Hepatocyte (in vitro differentiated cells): ENCODE measurements at regions not wholly inside any gene's neighbourhood (a gene's known extent, or its start where the extent isn't known, plus 50 kb on each side); places are given as distances from the start of the nearest gene placed in this dataset.

Experiments used
- DNase-seq: peaks from one replicate; pipeline ENCODE4 v3.0.0-alpha.2; 2016; ENCODE audit warnings: low spot score
- H2AFZ ChIP-seq: fragments of 200-600 bp; sonication (generic); 2 replicates; pipeline ENCODE4 v1.6.0; 2016; ENCODE audit warnings: antibody characterized with exemption, mild to moderate bottlenecking
- H3K27ac ChIP-seq: fragments of 200-600 bp; sonication (generic); 2 replicates; pipeline ENCODE4 v1.5.1; 2016; ENCODE audit warnings: mild to moderate bottlenecking
- H3K27me3 ChIP-seq: fragments of 200-600 bp; sonication (generic); 2 replicates; pipeline ENCODE4 v1.6.1; 2016
- H3K36me3 ChIP-seq: fragments of 200-600 bp; sonication (generic); replicated peaks from 2 replicates; pipeline ENCODE4 v1.5.1; 2016; ENCODE audit warnings: low read depth; ENCODE audit not compliant: insufficient read depth
- H3K4me1 ChIP-seq: fragments of 200-600 bp; sonication (generic); 2 replicates; pipeline ENCODE4 v1.5.1; 2016; ENCODE audit warnings: mild to moderate bottlenecking, moderate library complexity; ENCODE audit not compliant: insufficient read depth
- H3K4me2 ChIP-seq: fragments of 200-600 bp; sonication (generic); 2 replicates; pipeline ENCODE4 v1.6.0; 2016
- H3K4me3 ChIP-seq: fragments of 200-600 bp; sonication (generic); 2 replicates; pipeline ENCODE4 v1.5.1; 2016; ENCODE audit warnings: mild to moderate bottlenecking
- H3K79me2 ChIP-seq: fragments of 200-600 bp; sonication (generic); 2 replicates; pipeline ENCODE4 v1.6.0; 2017; ENCODE audit warnings: mild to moderate bottlenecking
- H3K9me2 ChIP-seq: fragments of 200-600 bp; sonication (generic); replicated peaks from 2 replicates; pipeline ENCODE4 v1.6.0; 2017; ENCODE audit warnings: mild to moderate bottlenecking; ENCODE audit not compliant: insufficient read depth
- H3K9me3 ChIP-seq: fragments of 200-600 bp; sonication (generic); 2 replicates; pipeline ENCODE4 v1.5.1; 2016; ENCODE audit warnings: low read depth, mild to moderate bottlenecking
- H4K20me1 ChIP-seq: fragments of 200-600 bp; sonication (generic); 2 replicates; pipeline ENCODE4 v1.6.0; 2016; ENCODE audit warnings: mild to moderate bottlenecking; ENCODE audit not compliant: insufficient read depth, poor library complexity, severe bottlenecking
- EZH2 ChIP-seq: fragments of 200-600 bp; sonication (generic); IDR thresholded peaks from 2 replicates; pipeline ENCODE4 v1.6.1; 2016; ENCODE audit warnings: antibody characterized with exemption, mild to moderate bottlenecking, borderline replicate concordance
- EZH2phosphoT487 ChIP-seq: fragments of 200-600 bp; sonication (generic); IDR thresholded peaks from one replicate; pipeline ENCODE4 v1.6.1; 2018; ENCODE audit warnings: antibody characterized with exemption, mild to moderate bottlenecking, low read depth, moderate library complexity; ENCODE audit not compliant: unreplicated experiment, severe bottlenecking
- WGBS: methylation state at CpG from one replicate; pipeline ENCODE4 v1.1.6; 2016; ENCODE audit warnings: low lambda C conversion rate; ENCODE audit errors: missing lambda C conversion rate; 5-methylcytosine and 5-hydroxymethylcytosine counted together
- TF ChIP-seq, protein P1 (sequence below): fragments of 200-600 bp; sonication (generic); IDR thresholded peaks from 2 replicates; pipeline ENCODE4 v1.5.1; 2016; ENCODE audit warnings: antibody characterized with exemption, mild to moderate bottlenecking; ENCODE audit not compliant: poor library complexity

DNA sequence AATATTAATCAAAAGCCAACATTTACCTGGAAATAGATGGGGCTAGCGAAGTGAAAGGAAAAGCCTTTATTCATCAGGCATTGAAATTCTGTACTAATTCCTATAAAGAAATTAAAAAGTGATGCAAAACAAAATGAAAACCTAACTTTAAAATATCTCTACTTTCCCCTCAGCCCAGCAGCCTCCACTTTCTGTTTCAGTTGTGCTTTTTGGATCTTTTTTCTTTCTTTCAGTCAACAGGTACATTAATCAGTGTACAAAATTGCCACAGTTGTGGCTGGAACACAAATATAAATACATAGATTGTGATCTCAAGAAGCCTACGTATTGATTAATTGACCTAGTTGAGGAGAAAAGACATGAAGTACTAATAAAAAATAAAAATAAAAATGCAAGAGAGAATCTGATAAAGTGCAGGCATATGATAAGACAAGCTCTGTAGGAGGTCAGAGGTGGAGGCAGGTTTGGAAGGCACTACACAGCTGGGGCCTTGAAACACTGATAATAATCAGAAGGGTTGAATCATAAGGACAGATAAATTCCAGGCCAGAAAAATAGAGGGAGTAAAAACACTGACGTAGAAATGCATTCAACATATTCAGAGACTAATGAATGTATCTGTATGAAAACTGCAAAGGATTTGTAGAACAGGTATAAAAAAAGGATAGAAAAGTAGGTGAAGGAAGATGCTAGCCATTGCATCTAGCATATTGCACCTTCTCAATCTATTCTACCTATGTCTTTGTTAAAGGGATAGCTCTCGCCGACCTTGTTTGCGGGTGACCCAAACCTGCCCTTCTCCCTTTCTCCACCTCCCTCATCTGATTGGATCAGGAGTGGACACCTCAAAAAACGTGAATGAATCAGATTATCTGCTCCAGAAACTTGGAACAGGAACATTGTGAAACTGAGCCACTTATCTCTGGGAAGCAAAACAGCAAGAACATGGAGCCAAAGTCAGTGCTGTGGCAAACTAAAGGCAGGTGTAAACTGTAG, 607.8 kb upstream of the ADGRL2 start:
- Histone ChIP-seq H3K4me1 (no peaks in the 10 kb centered on the region), H3K9me2 (no peaks in the 10 kb centered on the region), H4K20me1 (no peaks in the 10 kb centered on the region), H3K27me3 (no peaks in the 10 kb centered on the region), H3K36me3 (no peaks in the 10 kb centered on the region), H3K4me3 (no peak overlapping the region), H3K27ac (no peak overlapping the region), H2AFZ (no peak overlapping the region), H3K4me2 (no peak overlapping the region), H3K79me2 (no peaks in the 10 kb centered on the region), H3K9me3 (no peaks in the 10 kb centered on the region)
- 86% methylated on average over 7 of the region's 7 CpGs for WGBS
- TF ChIP-seq, protein P1, sequence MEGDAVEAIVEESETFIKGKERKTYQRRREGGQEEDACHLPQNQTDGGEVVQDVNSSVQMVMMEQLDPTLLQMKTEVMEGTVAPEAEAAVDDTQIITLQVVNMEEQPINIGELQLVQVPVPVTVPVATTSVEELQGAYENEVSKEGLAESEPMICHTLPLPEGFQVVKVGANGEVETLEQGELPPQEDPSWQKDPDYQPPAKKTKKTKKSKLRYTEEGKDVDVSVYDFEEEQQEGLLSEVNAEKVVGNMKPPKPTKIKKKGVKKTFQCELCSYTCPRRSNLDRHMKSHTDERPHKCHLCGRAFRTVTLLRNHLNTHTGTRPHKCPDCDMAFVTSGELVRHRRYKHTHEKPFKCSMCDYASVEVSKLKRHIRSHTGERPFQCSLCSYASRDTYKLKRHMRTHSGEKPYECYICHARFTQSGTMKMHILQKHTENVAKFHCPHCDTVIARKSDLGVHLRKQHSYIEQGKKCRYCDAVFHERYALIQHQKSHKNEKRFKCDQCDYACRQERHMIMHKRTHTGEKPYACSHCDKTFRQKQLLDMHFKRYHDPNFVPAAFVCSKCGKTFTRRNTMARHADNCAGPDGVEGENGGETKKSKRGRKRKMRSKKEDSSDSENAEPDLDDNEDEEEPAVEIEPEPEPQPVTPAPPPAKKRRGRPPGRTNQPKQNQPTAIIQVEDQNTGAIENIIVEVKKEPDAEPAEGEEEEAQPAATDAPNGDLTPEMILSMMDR: no peak
- TF ChIP-seq EZH2: no peak
- TF ChIP-seq EZH2phosphoT487: no peak
- DNase-seq: no peak

DNA sequence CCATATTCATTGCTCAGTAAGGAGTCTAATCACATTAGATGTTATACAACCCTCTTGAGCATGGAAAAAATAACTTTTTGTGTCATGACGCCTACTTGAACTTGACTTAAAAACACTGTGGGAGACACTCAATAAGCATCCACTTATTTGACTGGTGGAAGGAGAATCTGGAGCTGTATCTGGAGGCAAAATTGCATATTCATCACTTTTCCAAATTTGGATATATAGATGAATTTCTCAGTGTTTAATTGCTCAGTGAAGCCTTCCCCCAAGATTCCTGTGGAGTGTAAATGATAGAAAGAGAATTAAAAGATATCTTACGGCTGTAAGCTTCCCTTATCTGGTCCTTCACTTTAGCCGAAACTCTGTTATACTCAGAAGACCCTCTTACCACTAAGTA, 610.7 kb upstream of the ADGRL2 start:
- WGBS: 93% methylated on average over 3 of the region's 3 CpGs
- H3K4me3 ChIP-seq: no peak overlapping the region
- H3K9me3 ChIP-seq: no peaks in the 10 kb centered on the region
- H2AFZ ChIP-seq: no peak overlapping the region
- TF ChIP-seq EZH2: no peak
- no peaks in the 10 kb centered on the region for H4K20me1 ChIP-seq
- no peak for DNase-seq
- H3K27ac ChIP-seq: no peak overlapping the region
- no peaks in the 10 kb centered on the region for H3K79me2 ChIP-seq
- H3K27me3 ChIP-seq: no peaks in the 10 kb centered on the region
- no peaks in the 10 kb centered on the region for H3K9me2 ChIP-seq
- no peak overlapping the region for H3K4me2 ChIP-seq
- H3K4me1 ChIP-seq: no peaks in the 10 kb centered on the region
- H3K36me3 ChIP-seq: no peaks in the 10 kb centered on the region

DNA sequence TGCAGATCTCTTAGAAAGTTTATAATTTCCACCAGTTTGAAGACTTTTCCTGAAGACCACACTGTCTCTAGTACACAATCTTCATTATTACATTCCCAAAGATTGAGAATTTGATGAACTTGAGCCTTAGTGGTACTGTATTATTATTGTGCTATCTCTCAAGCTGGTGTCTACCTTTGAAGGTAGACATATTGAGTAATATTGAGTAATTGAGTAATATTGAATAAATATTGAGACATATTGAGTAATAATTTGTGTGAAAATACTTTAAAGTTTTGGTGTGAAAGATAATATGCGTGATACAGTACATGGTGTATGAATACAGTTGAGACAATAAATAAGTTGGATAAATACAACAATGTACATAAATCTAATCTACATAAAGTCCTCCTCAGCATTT, 613.1 kb upstream of the ADGRL2 start:
- no peak overlapping the region for H2AFZ ChIP-seq
- H3K4me2 ChIP-seq: no peak overlapping the region
- no peak overlapping the region for H3K27ac ChIP-seq
- no peaks in the 10 kb centered on the region for H3K79me2 ChIP-seq
- H3K27me3 ChIP-seq: no peaks in the 10 kb centered on the region
- TF ChIP-seq EZH2 (no peak), EZH2phosphoT487 (no peak)
- TF ChIP-seq, protein P1: no peak
- no peaks in the 10 kb centered on the region for H3K4me1 ChIP-seq
- no peaks in the 10 kb centered on the region for H3K9me2 ChIP-seq
- no peaks in the 10 kb centered on the region for H3K9me3 ChIP-seq
- WGBS: 94% methylated on average over 1 of the region's 1 CpG
- no peak overlapping the region for H3K4me3 ChIP-seq
- no peaks in the 10 kb centered on the region for H3K36me3 ChIP-seq
- H4K20me1 ChIP-seq: no peaks in the 10 kb centered on the region
- no peak for DNase-seq

DNA sequence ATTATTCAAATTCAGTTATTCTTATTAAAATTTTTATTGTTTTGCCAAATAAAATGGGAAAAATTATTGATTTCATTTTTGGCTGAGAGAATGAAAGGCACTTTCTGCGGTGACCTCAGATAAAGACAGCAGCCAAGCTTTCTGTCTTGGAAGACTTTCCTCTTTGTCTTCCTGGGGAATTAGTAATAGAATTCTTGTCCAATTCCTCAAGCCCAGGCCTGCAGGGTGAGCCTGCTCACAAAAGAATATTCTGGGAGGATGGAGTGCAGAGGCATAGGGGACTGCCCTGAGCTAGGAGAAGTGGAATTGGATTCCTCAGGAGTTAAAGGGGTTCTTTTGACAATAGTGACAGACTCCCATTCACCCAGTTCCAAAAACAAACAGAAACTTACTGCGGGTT, 614.5 kb upstream of the ADGRL2 start:
- 86% methylated on average over 2 of the region's 2 CpGs for WGBS
- Histone ChIP-seq H3K4me1 (no peaks in the 10 kb centered on the region), H3K27me3 (no peaks in the 10 kb centered on the region), H3K79me2 (no peaks in the 10 kb centered on the region), H4K20me1 (no peaks in the 10 kb centered on the region), H3K4me2 (no peak overlapping the region), H3K9me2 (no peaks in the 10 kb centered on the region), H3K36me3 (no peaks in the 10 kb centered on the region), H3K9me3 (no peaks in the 10 kb centered on the region), H3K4me3 (no peak overlapping the region), H2AFZ (no peak overlapping the region), H3K27ac (no peak overlapping the region)
- TF ChIP-seq, protein P1: no peak
- TF ChIP-seq EZH2 (no peak), EZH2phosphoT487 (no peak)
- no peak for DNase-seq
